NCI-H226 (cell line): ENCODE measurements at regions not wholly inside any gene's neighbourhood (a gene's known extent, or its start where the extent isn't known, plus 50 kb on each side); places are given as distances from the start of the nearest gene placed in this dataset.
A peak's percentile ranks its signal among the peaks of the same experiment; 100 is the strongest.
"Not testable (repeated sequence)": the region's sequence is repeated elsewhere in the genome, so short reads cannot be mapped to it uniquely, and the experiment has no call there.

Source experiments
- DNase-seq: peaks from one replicate; pipeline ENCODE4 v3.0.0-alpha.2; 2015

DNA sequence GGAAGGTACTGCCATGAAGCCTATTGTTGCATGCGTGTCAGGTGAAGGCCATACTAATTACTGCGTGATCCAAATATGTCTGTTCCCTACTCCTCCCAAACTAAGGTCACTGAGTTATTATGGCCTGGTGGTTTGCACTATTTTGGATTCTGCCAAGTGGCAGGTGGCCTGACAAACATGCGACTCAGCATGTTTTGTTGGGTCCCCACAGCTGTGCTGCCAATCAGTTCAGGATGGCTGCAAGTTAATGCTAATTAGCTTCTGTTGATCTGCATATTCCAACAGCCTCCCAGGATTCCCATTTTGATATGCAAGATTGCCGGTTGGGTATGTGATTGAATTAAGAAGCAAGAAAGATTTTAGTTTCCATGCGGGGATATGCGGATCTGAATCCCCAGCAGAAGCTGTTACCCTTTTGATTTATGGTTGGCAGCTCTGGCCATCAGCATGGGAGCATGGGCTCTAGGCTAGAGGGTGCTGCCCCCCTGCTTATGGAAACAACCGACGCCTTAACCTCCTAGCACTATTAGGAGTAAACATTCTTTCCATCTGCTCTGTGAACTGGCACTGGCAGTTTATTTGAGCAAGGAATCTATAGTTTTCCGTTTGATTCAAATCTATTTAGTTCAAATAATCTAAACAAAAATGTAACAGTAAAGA is 429.8 kb upstream of the C1orf87 start:
- DNase-seq: no peak

DNA sequence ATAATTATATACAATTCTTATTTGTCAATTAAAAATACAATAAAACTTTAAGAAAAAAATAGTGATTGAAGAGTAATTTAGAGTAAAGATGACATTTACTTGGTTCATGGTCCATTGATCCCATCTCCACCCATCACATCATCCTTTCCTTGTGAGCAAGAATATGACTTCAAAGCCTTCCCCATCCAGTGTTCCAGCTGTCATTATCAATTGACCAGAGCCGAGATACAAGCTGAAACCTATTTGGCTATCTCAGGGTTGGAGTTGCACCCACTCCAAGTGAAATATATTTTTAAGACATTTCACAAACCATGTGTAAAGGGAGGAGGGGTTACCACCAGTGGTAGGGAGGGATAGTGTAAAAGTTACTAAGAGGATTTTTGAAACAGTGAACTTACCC is 428.9 kb upstream of the C1orf87 start:
- DNase-seq: no peak

DNA sequence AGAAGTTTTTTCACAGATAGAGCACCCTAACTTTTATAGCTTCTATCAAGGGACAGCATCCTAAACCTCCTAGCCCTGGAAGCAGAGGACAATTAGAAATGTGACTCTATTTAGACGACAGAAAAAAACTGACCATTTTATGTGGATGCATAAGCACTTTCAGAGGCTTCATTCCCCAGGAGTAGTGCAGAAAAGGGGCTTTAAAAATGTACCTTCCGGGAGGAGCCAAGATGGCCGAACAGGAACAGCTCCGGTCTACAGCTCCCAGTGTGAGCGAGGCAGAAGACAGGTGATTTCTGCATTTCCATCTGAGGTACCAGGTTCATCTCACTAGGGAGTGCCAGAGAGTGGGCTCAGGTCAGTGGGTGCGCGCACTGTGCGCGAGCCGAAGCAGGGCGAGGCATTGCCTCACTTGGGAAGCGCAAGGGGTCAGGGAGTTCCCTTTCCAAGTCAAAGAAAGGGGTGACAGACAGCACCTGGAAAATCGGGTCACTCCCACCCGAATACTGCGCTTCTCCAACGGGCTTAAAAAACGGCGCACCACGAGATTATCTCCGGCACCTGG is 416.4 kb upstream of the C1orf87 start:
- not testable (repeated sequence) for DNase-seq

DNA sequence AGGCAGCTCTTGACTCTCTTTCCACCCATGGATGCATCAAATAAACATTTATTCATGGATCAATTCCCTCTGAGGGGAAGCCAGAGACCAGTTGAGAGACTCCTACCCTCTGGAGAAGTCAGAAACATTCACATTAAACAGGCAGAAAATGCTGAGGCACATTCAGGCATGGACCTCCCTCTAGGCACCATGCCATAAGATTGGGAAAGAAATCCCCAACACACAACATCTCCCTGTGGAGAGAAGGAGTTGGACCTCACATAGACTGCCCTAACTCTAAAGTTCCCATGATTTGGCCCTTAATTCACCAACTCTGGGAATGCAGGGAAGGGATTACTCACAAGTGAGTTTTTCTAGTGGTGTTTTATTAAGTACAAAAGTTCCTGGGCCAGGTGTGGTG is 415.3 kb upstream of the C1orf87 start:
- DNase-seq: peak; percentile 46

DNA sequence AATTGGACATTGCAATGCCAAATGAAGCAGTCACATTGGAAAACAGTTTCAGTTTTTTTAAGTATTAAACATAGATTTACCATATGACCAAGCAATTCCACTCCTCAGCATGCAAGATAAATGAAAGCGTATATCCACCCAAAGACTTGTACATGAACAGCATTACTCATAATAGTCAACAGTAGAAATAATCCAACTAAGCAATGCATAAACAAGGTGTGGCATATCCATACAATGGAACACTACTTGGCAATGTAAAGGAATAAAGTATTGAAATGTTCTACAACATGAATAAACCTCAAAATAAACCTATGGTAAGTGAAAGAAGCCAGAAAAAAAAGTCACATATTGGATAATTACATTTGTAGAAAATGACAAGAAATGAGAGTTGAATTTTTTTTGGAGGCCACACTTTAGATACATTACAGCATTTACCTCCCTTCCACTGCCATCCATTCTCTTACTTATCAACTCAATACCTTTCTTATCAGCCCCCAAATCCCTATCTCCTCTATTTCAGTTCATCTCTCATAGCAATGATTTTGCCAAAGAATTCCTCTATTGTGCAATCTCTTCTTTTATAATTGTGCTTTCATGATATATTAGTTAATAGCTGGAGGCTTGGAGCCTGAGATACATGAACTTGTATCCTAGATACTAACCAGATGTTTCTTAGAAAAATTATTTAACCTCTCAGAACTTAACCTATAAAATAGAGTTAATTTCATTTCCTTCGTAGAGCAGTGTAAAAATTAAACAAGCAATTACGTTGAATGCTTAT is 414.2 kb upstream of the C1orf87 start:
- DNase-seq: peak; percentile 31

DNA sequence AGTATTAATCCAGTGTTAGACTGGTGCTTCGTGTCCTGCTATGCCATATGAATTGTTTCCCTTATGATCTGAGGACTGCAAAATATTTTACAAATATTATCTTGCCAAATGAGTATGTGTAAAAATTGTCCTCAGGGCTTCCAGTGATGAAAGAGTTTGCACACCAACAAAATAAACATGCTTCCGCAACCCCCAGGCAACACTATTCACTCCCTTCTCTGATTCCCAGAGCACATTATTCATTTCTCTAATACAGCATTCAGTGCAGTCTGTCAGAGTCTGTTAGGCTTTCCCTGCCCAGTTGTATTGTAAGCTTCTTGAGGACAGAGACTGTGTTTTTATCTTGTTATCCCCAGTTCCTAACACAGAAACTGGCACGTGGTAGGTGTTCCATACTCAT is 409.9 kb upstream of the C1orf87 start:
- peak; percentile 46 for DNase-seq

DNA sequence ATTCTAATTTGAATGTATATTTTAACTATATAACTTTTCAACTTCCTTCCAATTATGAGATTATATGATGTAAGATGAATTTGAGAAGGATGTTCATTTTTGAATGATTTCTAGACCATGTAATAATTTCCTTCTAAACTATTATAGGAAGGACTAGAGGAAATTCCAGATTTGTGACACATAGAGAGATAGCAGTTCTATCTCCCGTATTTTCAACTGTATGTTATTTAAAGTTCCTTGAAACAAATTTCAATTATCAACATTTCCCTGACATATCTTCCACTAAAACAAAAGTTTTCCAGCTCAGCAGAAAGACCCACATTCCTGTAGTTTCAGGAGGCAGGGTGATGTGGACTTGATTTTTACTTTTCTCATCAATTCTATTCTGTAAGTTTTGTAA is 396.7 kb upstream of the C1orf87 start:
- DNase-seq: peak; percentile 59

DNA sequence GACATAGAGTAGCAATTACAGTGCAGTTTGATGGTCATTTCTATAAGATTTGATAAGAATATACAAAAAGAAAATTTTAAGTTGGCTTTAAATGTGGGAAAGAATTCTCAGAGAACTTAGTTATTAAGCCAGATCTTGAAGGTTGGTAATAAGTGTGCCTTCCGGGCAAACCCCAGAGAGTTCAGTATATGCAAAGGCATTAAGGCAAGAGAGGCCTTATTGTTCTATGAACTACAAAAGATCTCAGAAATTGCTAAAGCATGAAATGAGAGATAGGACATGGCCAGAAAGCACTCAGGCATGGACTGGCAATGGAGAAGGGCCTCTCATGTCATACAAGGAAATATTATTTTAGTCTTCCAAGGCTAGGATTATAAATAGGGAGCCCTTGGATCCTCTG is 390.2 kb upstream of the C1orf87 start:
- no peak for DNase-seq

DNA sequence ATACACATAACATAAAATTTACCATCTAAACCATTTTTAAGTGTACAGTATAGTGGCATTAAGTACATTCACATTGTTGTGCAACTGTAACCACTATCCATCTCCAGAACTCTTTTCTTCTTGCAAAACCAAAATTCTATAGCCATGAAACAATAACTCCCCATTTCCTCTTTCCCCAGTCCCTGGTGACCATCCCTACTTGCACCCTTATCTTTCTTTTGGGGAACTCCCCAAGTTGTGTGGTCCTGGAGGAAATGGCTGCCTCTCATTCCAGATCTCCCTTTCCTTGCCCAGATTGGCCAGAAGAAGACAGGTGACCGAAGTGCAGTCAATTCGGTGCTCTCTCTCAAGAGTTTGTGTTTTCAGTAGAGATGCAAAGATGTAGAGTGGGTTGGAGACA is 389.6 kb upstream of the C1orf87 start:
- peak; percentile 65 for DNase-seq

DNA sequence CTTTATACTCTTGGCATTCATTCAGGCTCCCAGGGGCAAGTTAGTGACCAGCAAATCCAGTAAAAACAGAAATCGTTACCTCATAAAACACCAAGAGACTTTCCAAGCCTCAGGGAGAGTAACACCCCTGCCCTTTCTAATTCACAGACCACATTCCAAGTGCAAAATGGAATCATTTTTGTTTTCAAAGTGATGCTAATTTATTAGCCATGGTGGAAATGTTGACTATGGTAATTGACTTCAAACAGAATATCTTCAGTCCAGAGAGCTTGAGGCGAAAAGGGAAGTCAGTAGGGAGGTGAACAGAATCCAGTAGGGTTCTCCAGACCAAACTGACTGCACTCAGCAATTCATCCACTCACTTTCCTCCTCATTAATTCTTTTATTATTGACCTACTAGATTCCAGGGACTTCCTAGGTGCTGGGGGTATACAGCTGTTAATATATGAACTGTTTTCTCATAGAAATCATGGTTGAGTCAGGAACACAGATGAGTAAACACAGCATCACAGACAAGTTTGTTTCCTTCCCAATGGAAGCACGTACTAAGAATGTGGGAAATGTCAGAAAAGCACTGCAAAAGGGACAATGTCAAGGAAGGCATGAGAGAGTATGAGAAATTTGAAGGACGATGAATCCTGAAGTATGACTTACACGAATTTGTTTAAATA is 388.5 kb upstream of the C1orf87 start:
- no peak for DNase-seq

DNA sequence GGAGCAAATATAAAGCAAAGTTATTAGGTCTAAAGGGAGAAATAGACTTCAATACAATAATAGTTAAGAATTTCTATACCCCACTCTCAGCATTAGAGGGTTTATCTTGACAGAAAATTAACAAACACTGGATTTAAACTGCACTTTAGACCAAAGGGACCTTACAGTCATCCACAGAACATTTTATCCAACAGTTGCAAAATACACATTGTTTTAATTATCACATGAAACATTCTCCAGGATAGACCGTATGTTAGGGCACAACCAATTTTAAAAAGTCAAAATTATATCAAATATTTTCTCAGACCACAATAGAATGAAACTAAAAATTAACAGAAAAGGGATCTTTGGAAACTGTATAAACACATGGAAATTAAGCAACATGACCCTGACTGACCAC is 384.5 kb upstream of the C1orf87 start:
- no peak for DNase-seq

DNA sequence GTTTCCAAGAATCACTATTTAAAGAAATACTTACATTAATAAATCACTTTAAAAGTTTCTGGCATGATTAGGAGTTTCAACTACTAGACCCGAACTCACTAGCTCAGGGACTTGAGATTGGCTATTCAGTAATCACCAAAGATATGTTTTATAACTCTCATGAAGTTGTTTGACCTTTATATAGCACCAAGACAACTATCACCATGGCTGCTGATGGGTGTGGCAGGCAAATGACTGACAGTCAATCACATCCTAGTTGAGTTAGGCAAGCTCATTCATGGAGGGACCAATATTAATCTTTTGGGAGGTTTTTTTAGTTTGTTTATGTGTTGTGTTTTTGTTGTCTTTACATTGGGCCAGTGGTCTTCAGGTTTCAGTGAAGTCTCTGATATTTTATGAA is 376.3 kb upstream of the C1orf87 start:
- no peak for DNase-seq

DNA sequence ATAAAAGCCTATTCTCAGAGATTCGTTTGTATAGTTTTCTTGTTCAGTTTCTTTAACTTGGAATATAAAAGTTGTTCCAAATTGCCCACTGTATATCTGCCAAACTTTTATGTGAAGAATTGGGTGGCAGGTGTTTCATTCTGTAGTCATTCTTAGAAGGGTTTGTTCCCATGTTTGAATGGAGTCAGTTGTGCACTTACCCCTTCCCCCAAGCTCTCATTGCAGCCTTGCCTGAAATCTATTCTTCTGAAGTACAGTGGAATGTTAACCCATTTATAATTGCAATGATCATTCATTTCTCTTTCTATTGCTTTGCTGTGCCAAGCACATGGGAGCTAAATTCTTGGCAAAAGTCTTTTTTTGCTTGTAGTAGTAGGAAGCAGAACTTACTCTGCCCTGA is 375.3 kb upstream of the C1orf87 start:
- DNase-seq: no peak

DNA sequence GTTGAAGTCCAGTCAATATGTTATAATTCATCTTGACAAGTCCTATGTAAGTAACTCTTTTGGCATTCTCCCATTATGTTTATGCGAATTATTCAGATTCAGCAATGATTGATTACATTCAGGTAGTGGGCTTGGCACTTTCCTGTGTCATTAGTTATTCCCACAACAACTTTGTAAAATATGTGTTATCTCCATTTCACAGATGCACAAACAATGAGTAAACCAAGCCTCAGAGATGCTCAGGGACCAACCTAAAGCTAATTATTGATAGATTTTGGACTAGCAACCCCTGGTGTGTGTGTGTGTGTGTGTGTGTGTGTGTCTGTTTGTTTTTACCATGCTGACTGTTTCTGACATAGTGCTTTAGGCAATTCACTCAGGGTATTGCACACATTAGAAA is 371.1 kb upstream of the C1orf87 start:
- DNase-seq: no peak

DNA sequence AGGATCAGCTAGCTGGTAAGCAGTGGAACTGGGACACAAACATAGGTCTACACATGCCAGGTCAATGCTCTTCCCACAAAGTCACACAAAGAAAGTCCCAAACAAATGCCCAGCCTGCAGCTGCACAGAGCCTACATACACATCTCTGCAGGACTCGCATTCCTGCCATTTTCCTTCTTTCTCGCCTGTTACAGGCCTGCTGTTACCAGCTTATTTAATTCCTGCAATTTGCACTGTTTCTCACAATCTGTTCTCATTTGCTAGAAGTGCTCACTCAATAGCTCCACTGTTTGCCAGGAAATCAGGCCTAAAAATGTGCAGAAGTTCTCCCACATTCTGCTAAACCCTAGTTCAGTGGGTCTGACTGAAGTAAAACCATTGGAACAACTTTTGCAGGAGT is 362.6 kb upstream of the C1orf87 start:
- no peak for DNase-seq

DNA sequence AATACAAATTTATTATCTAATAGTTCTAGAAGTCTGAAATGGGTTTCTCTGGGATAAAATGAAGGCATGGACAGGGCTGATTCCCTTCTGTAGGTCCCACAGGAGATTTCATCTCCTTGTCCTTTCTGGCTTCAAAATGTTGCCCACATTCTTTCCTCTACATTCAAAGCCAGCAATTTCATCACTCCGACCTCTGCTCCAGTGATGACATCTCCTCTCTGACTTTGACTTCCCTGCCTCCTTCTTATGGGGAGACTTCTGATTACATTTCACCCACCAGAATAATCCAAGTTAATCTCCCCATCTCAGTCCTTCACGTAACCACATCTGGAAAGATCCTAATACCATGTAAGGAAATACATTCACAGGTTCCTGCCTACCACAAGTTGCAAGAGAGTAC is 358.0 kb upstream of the C1orf87 start:
- DNase-seq: peak; percentile 37

DNA sequence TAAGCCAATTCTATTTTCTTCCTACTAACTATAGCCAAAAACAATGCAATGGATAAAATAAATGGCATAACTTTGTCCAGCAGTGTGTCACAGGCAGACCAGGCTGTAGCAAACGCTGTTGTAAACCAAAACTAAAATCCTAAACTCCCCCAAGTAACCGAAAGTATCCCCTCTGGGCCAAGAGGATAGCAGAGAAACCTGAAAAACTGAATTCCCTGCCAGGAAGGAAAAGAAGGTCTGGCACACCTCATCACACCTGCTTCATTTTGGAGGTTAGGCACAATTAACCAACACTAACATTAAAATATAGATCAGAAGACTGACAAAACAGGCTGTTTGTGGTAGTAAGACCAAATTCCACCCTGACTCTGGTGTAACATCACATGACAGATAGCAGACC is 356.8 kb upstream of the C1orf87 start:
- no peak for DNase-seq

DNA sequence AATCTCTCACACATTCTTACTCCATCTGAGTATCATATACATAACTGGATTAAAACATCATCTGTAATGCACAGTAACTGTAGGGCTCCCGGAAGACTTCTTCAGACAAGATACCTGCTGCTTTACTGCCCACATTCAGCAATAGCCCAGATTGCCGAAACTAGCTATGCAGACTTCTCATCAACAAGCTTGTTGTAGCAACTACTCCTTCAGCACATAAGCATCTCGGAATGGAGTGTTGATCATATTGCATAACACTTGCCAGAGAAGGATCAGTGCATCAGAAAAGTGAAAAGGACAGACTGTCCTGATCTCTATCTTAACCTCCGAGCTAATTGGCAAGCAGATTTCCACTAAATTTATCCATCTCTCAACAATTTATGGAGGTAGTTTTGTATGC is 354.6 kb upstream of the C1orf87 start:
- no peak for DNase-seq

DNA sequence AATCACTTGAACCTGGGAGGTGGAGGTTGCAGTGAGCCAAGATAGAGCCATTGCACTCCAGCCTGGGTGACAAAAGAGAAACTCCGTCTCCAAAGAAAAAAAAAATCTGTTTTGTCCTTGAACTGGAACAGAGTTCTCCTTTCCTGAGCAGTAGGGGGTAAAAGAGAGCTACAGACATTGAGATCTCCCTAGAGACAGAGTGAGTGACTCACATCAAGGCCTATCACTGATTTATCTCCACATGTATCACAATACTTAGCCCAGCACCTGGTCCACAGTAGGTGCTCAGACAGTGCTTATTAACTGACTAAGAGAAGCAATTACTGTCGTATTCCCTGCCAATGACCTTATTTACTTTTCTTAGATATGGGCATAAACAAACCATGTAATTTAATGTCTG is 354.1 kb upstream of the C1orf87 start:
- DNase-seq: no peak

DNA sequence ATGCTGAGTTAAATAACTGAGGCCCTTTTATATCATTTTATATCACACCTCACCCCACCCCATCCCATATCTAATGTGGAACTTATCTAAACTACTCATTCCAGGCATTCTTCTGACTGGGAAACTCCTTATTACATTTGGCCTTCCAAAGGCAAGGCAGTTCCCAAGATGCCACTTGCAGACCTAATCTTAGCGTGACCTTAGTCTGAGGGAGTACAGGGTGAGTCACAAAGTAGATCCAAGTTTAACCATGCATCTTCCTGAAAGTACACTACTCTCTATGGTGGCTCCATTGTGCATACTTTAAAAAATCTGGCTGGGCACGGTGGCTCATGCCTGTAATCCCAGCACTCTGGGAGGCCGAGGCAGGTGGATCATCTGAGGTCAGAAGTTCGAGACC is 353.6 kb upstream of the C1orf87 start:
- peak; percentile 99 for DNase-seq

DNA sequence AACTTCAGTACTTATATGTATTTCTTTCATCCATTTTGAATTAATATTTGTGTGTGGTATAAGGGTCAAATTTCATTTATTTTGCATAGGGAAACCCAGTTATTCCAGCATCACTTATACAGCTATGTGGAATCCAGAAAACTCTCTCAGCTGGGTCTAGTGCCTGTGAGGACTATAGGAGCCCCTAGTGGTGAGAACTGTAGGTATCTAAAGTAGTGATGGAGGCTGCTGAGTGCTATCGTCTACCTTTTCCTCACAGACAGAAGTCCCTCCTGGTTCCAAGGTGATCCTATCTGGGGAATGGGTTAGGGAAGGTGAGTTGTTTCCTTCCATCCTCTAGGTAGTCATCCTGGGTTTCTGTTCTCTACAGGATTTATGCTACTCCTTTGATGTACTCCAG is 352.0 kb upstream of the C1orf87 start:
- DNase-seq: peak; percentile 42

DNA sequence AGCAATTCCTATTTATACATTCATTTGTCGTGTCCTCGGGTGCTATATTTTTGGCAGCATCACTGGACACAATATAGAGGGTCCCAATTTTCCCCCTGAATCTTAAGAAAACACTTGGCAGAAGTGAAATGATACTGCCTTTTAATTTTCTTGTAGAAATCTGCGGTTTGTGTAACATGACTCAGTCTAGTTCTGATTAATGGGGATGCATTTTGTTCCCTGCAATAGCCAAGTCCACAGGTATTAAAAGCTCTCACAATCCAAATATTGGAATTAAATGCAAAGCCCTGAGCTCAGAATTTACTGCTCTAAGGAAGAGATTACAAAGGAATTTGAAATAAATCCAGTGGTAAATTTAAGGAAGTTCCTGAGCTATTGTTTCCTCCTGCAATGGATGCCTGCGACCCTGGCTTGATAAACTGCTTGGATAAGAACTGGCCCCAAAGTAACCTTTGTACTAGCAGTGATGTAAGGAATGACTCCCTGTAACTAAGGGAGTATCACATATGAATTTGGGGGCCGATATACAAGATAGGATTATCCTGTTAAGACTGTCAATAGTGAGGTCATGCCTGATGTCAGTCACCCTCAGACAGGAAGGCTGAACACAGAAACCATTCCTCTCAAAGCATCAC is 349.7 kb upstream of the C1orf87 start:
- peak; percentile 92 for DNase-seq

DNA sequence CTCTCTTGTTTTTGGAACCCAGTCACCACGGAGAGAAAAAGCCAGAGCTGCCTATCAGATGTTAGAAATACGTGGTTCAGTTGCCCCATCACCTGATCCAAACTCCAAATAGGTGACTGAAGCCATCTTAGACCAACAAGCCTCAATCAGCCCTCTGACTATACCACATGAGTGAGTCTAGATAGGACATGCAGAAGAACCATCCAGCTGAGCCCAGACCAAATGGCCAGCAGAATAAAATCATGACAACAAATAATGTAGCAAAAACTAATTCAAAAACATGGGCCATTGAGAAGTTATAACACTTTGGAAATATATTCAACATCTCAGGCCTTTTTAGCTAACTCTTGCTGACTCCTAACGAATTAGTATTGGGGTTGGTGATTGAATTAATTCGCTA is 348.4 kb upstream of the C1orf87 start:
- no peak for DNase-seq
